CD14-positive monocyte (primary cell): ENCODE measurements at regions not wholly inside any gene's neighbourhood (a gene's known extent, or its start where the extent isn't known, plus 50 kb on each side); places are given as distances from the start of the nearest gene placed in this dataset.

Experiments
- DNase-seq, 3 donors: peaks; one replicate each; pipeline ENCODE4 v3.0.0-alpha.2; 2011 to 2022
- H2AFZ ChIP-seq: 2 replicates; pipeline ENCODE4 v1.6.0; 2012; ENCODE audit warnings: mild to moderate bottlenecking, low read depth, low read length, inconsistent platforms; ENCODE audit not compliant: insufficient read depth, poor library complexity, severe bottlenecking
- H3K27ac ChIP-seq, 2 donors: 1 replicate in 1 of 2; 2 replicates in 1 of 2; pipeline ENCODE4 v1.5.1; 2012 to 2013; ENCODE audit warnings: low read length in 2 of 2, control low read depth in 1 of 2, inconsistent platforms in 1 of 2, low read depth in 1 of 2, mild to moderate bottlenecking in 1 of 2
- H3K27me3 ChIP-seq, 2 donors: one replicate each; pipeline versions ENCODE4 v1.6.0 to v1.6.1; 2011 to 2013; ENCODE audit warnings: low read length in 2 of 2; ENCODE audit not compliant: control insufficient read depth in 2 of 2, insufficient read depth in 2 of 2
- H3K36me3 ChIP-seq, 2 donors: replicated peaks in 1 of 2; 1 replicate in 1 of 2; 2 replicates in 1 of 2; pipeline versions ENCODE4 v1.5.1 to v1.6.1; 2012 to 2013; ENCODE audit warnings: low read length in 2 of 2, control low read depth in 1 of 2, inconsistent platforms in 1 of 2, mild to moderate bottlenecking in 1 of 2; ENCODE audit not compliant: insufficient read depth in 2 of 2, control insufficient read depth in 1 of 2
- H3K4me1 ChIP-seq, 2 donors: 1 replicate in 1 of 2; 2 replicates in 1 of 2; pipeline versions ENCODE4 v1.5.1 to v1.6.1; 2012 to 2013; ENCODE audit warnings: low read length in 2 of 2, control low read depth in 1 of 2, inconsistent platforms in 1 of 2, mild to moderate bottlenecking in 1 of 2, moderate library complexity in 1 of 2; ENCODE audit not compliant: insufficient read depth in 2 of 2, control insufficient read depth in 1 of 2
- H3K4me2 ChIP-seq: replicated peaks from 2 replicates; pipeline ENCODE3; 2012; ENCODE audit warnings: low read length, moderate library complexity, mild to moderate bottlenecking; ENCODE audit not compliant: poor library complexity, severe bottlenecking; ENCODE audit errors: extremely low read depth
- H3K4me3 ChIP-seq, 3 experiments: fragments of 200-600 bp in 1 of 3; sonication (generic) in 1 of 3; replicated peaks in 1 of 3; 1 replicate in 2 of 3; 2 replicates in 1 of 3; pipeline ENCODE4 v1.5.1; 2011 to 2013; ENCODE audit warnings: low read length in 3 of 3, mild to moderate bottlenecking in 3 of 3, control low read depth in 2 of 3, low read depth in 2 of 3, inconsistent platforms in 1 of 3, moderate library complexity in 1 of 3
- H3K79me2 ChIP-seq: 2 replicates; pipeline ENCODE4 v1.6.0; 2012; ENCODE audit warnings: mild to moderate bottlenecking, control low read depth, inconsistent platforms, low read length, moderate library complexity; ENCODE audit not compliant: insufficient read depth
- H3K9ac ChIP-seq: 2 replicates; pipeline ENCODE4 v1.6.0; 2017; ENCODE audit warnings: low read length, mild to moderate bottlenecking; ENCODE audit not compliant: insufficient read depth, poor library complexity, severe bottlenecking
- H3K9me3 ChIP-seq, 2 donors: replicated peaks in 1 of 2; 1 replicate in 1 of 2; 2 replicates in 1 of 2; pipeline versions ENCODE4 v1.5.1 to v1.6.1; 2012 to 2013; ENCODE audit warnings: low read length in 2 of 2, control low read depth in 1 of 2; ENCODE audit not compliant: control insufficient read depth in 1 of 2, insufficient read depth in 1 of 2
- H4K20me1 ChIP-seq: 2 replicates; pipeline ENCODE4 v1.6.0; 2012; ENCODE audit warnings: mild to moderate bottlenecking, low read length, control low read depth, moderate library complexity; ENCODE audit not compliant: insufficient read depth
- H3K27ac Mint-ChIP-seq, 7 donors: one replicate each; pipeline ENCODE4 v1.8.0; 2020; ENCODE audit warnings: mild to moderate bottlenecking in 7 of 7, mixed read lengths in 7 of 7, moderate library complexity in 6 of 7, inconsistent platforms in 2 of 7
- H3K27me3 Mint-ChIP-seq, 3 donors: one replicate each; pipeline ENCODE4 v1.8.0; 2021 to 2022; ENCODE audit warnings: low read depth in 3 of 3, mild to moderate bottlenecking in 3 of 3, mixed read lengths in 3 of 3, moderate library complexity in 3 of 3, inconsistent platforms in 1 of 3
- H3K36me3 Mint-ChIP-seq, 2 donors: one replicate each; pipeline ENCODE4 v1.8.0; 2020; ENCODE audit warnings: mixed read lengths in 2 of 2, inconsistent platforms in 1 of 2, mild to moderate bottlenecking in 1 of 2
- H3K4me1 Mint-ChIP-seq: one replicate; pipeline ENCODE4 v1.8.0; 2020; ENCODE audit warnings: mild to moderate bottlenecking, mixed read lengths
- H3K4me3 Mint-ChIP-seq, 2 donors: one replicate each; pipeline ENCODE4 v1.8.0; 2020; ENCODE audit warnings: mild to moderate bottlenecking in 2 of 2, mixed read lengths in 2 of 2, moderate library complexity in 1 of 2
- H3K9me3 Mint-ChIP-seq, 7 donors: one replicate each; pipeline ENCODE4 v1.8.0; 2020 to 2022; ENCODE audit warnings: mixed read lengths in 7 of 7, mild to moderate bottlenecking in 6 of 7, moderate library complexity in 6 of 7, inconsistent platforms in 2 of 7
- WGBS: methylation state at CpG from one replicate; pipeline ENCODE4 v1.1.5; 2013; ENCODE audit warnings: missing lambda C conversion rate; ENCODE audit not compliant: insufficient coverage; 5-methylcytosine and 5-hydroxymethylcytosine counted together
- intact Hi-C, 2 donors: fragments of 100-400 bp; cut with micrococcal nuclease; formaldehyde crosslinking; loops; one replicate each; pipeline versions ENCODE4 v1.15.0 to v1.15.1; 2023
- TF ChIP-seq, protein P1 (sequence below): fragments of 200-600 bp; IDR thresholded peaks from one replicate; pipeline ENCODE4 v1.8.0; 2022; ENCODE audit warnings: antibody characterized with exemption, mild to moderate bottlenecking

GRCh38 chr6:149223120-149223903, 94.2 kb upstream of the TAB2 start:
- H3K36me3 Mint-ChIP-seq: no peaks in the 10 kb centered on the region
- no peak overlapping the region for H3K27ac Mint-ChIP-seq
- peaks cover 0 to 2% (median 0%) of the 10 kb centered on the region in 7 donors for H3K9me3 Mint-ChIP-seq
- no peak overlapping the region for H2AFZ ChIP-seq
- no peaks in the 10 kb centered on the region for H3K36me3 ChIP-seq
- TF ChIP-seq, protein P1, sequence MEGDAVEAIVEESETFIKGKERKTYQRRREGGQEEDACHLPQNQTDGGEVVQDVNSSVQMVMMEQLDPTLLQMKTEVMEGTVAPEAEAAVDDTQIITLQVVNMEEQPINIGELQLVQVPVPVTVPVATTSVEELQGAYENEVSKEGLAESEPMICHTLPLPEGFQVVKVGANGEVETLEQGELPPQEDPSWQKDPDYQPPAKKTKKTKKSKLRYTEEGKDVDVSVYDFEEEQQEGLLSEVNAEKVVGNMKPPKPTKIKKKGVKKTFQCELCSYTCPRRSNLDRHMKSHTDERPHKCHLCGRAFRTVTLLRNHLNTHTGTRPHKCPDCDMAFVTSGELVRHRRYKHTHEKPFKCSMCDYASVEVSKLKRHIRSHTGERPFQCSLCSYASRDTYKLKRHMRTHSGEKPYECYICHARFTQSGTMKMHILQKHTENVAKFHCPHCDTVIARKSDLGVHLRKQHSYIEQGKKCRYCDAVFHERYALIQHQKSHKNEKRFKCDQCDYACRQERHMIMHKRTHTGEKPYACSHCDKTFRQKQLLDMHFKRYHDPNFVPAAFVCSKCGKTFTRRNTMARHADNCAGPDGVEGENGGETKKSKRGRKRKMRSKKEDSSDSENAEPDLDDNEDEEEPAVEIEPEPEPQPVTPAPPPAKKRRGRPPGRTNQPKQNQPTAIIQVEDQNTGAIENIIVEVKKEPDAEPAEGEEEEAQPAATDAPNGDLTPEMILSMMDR: no peak
- H3K4me2 ChIP-seq: no peak overlapping the region
- H3K9ac ChIP-seq: no peak overlapping the region
- no peaks in the 10 kb centered on the region for H3K9me3 ChIP-seq
- no peaks in the 10 kb centered on the region for H3K79me2 ChIP-seq
- H4K20me1 ChIP-seq: no peaks in the 10 kb centered on the region
- DNase-seq: no peak
- H3K27me3 Mint-ChIP-seq: no peaks in the 10 kb centered on the region
- H3K4me1 Mint-ChIP-seq: peaks cover 2% of the 10 kb centered on the region
- H3K4me3 ChIP-seq: no peak overlapping the region
- intact Hi-C loops: no loop called here
- H3K4me3 Mint-ChIP-seq: no peak overlapping the region
- 100% methylated on average over 1 of the region's 4 CpGs for WGBS
- H3K4me1 ChIP-seq: no peaks in the 10 kb centered on the region
- H3K27ac ChIP-seq: no peak overlapping the region
- no peaks in the 10 kb centered on the region for H3K27me3 ChIP-seq

- WGBS: no CpG with 5 or more reads among the region's 2 CpGs
Measured at GRCh38 chr6:149223904-149224351, 93.6 kb upstream of the TAB2 start.

More at GRCh38 chr6:149223904-149224351, 93.6 kb upstream of the TAB2 start:
- TF ChIP-seq, protein P1: no peak
- H3K9ac ChIP-seq: no peak overlapping the region
- H3K4me1 Mint-ChIP-seq: no peaks in the 10 kb centered on the region
- no peak overlapping the region for H2AFZ ChIP-seq
- peaks cover 0 to 4% of the 10 kb centered on the region in 2 donors for H3K36me3 Mint-ChIP-seq
- H3K4me2 ChIP-seq: no peak overlapping the region
- H3K4me1 ChIP-seq: no peaks in the 10 kb centered on the region
- H3K79me2 ChIP-seq: no peaks in the 10 kb centered on the region
- intact Hi-C loops: no loop called here
- H3K36me3 ChIP-seq: no peaks in the 10 kb centered on the region
- no peak overlapping the region for H3K4me3 Mint-ChIP-seq
- no peaks in the 10 kb centered on the region for H3K27me3 Mint-ChIP-seq
- H3K4me3 ChIP-seq: no peak overlapping the region
- no peaks in the 10 kb centered on the region for H3K27me3 ChIP-seq
- H4K20me1 ChIP-seq: no peaks in the 10 kb centered on the region
- H3K9me3 ChIP-seq: no peaks in the 10 kb centered on the region
- no peak for DNase-seq
- peaks cover 0 to 2% (median 0%) of the 10 kb centered on the region in 7 donors for H3K9me3 Mint-ChIP-seq
- H3K27ac Mint-ChIP-seq: no peak overlapping the region
- no peak overlapping the region for H3K27ac ChIP-seq
